Coronary artery (tissue), 2 donors: ENCODE measurements at regions not wholly inside any gene's neighbourhood (a gene's known extent, or its start where the extent isn't known, plus 50 kb on each side); places are given as distances from the start of the nearest gene placed in this dataset.
"Not testable (repeated sequence)": the region's sequence is repeated elsewhere in the genome, so short reads cannot be mapped to it uniquely, and the experiment has no call there.

ENCODE experiments used
- DNase-seq: peaks from one replicate; pipeline ENCODE4 v3.0.0-alpha.2; 2017; ENCODE audit warnings: low spot score
- H3K27ac ChIP-seq, 2 donors: fragments of 200-600 bp; sonication (generic); one replicate each; pipeline ENCODE4 v1.5.1; 2016 to 2019
- H3K4me3 ChIP-seq: fragments of 200-600 bp; sonication (generic); 2 replicates; pipeline ENCODE4 v1.5.1; 2016; ENCODE audit warnings: mild to moderate bottlenecking, moderate library complexity
- CTCF ChIP-seq: fragments of 200-600 bp; sonication (generic); IDR thresholded peaks from one replicate; pipeline ENCODE4 v1.5.1; 2019; ENCODE audit warnings: antibody characterized with exemption

- Histone ChIP-seq H3K4me3 (no peak overlapping the region), H3K27ac (no peak overlapping the region)
- no peak for TF ChIP-seq CTCF
- no peak for DNase-seq
Observed at GRCh38 chrX:3442691-3443090, 96.2 kb upstream of the MXRA5 start.

- TF ChIP-seq CTCF: no peak
- H3K27ac ChIP-seq: no peak overlapping the region
- no peak overlapping the region for H3K4me3 ChIP-seq
- DNase-seq: no peak
Observed at GRCh38 chrX:3440981-3441380, 94.5 kb upstream of the MXRA5 start.

DNA sequence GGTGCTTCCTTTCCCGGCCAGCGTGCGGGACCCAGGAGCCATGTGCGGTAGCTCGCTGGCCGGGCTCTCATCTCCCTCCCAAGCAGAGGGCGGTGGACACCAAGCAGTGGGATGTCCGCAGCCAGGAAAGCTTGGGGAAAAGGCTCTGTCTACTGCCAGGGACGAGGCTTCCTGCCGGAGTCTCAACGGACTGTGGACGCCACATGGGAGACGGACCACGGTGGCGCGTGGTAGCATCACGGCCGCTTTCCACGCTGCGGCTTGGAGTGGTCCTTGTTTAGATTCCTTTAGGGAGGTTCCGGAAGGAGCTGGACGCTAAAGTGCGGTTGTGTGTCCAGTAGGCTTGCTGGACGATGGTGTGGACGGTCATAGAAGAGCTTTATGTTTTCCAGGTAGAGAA is 89.5 kb upstream of the MXRA5 start:
- not testable (repeated sequence) for H3K4me3 ChIP-seq, H3K27ac ChIP-seq, DNase-seq

GRCh38 chrX:3435057-3435456 is 88.6 kb upstream of the MXRA5 start:
- TF ChIP-seq CTCF: no peak
- no peak for DNase-seq
- H3K27ac ChIP-seq: no peak overlapping the region
- no peak overlapping the region for H3K4me3 ChIP-seq

DNA sequence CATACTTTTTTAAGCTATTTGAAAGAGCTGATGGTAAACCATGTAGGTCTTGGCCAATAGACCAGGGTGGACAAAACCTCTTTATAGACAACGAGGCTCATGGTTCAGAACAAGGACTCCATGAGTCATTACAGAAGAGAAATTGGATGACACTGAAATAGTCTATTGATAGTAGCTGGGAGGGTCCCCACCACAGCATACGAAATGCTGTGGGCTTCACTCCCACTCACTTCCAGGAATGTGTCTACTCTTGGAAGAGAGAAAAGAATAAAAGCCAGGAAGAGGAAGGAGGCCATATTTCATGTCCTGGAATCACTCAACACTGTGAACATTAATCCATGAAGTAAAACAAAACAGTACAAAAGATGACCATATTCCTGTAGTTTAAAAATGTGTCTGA is 82.3 kb upstream of the MXRA5 start:
- DNase-seq: no peak
- Histone ChIP-seq H3K4me3 (no peak overlapping the region), H3K27ac (no peak overlapping the region)
- no peak for TF ChIP-seq CTCF

GRCh38 chrX:3426552-3426951 is 80.1 kb upstream of the MXRA5 start:
- no peak overlapping the region for H3K27ac ChIP-seq
- DNase-seq: no peak
- no peak overlapping the region for H3K4me3 ChIP-seq
- no peak for TF ChIP-seq CTCF

- no peak overlapping the region for H3K27ac ChIP-seq
- DNase-seq: no peak
- no peak overlapping the region for H3K4me3 ChIP-seq
- no peak for TF ChIP-seq CTCF
Observed at GRCh38 chrX:3425031-3425430, 78.6 kb upstream of the MXRA5 start.

- TF ChIP-seq CTCF: no peak
- Histone ChIP-seq H3K27ac (no peak overlapping the region), H3K4me3 (no peak overlapping the region)
- no peak for DNase-seq
Observed at GRCh38 chrX:3420316-3420715, 73.9 kb upstream of the MXRA5 start.
